Left cardiac atrium (tissue), 4 donors: ENCODE measurements at regions not wholly inside any gene's neighbourhood (a gene's known extent, or its start where the extent isn't known, plus 50 kb on each side); places are given as distances from the start of the nearest gene placed in this dataset.
"Not testable (repeated sequence)": the region's sequence is repeated elsewhere in the genome, so short reads cannot be mapped to it uniquely, and the experiment has no call there.

ENCODE experiments used
- ATAC-seq, 2 donors: fragments of 200-7000 bp; cut with Tn5 transposase; one replicate each; pipeline ENCODE4 v1.9.1; 2020; ENCODE audit warnings: mild to moderate bottlenecking in 2 of 2, moderate library complexity in 2 of 2
- DNase-seq: peaks from one replicate; pipeline ENCODE4 v3.0.0-alpha.2; 2020
- intact Hi-C, 2 donors: fragments of 100-400 bp; cut with DNase I; formaldehyde crosslinking; loops; one replicate each; pipeline versions ENCODE4 v1.14.1 to v1.15.1; 2022 to 2023
- donor health status: DM: no; HTN: yes; CAD: no.
- donor health status: DM: no; HTN: yes; CAD: no; lungs with severe emphysema.
- donor health status: DM: yes; HTN: yes; CAD: no.
- donor health status: Dilated cardiomyopathy.

- intact Hi-C loops: no loop called here
- no peak for DNase-seq
- ATAC-seq: no peak
Observed at GRCh38 chr7:156363751-156364150, 276.8 kb upstream of the RNF32 start.

GRCh38 chr7:156360835-156361234 lies 279.7 kb upstream of the RNF32 start:
- ATAC-seq: no peak
- DNase-seq: no peak
- intact Hi-C loops: no loop called here

- intact Hi-C loops: no loop called here
- DNase-seq (no peak), ATAC-seq (no peak)
Observed at GRCh38 chr7:156356551-156356950, 284.0 kb upstream of the RNF32 start.

- intact Hi-C loops: no loop called here
- DNase-seq (no peak), ATAC-seq (no peak)
Observed at GRCh38 chr7:156353352-156353751, 287.2 kb upstream of the RNF32 start.

- intact Hi-C loops, ATAC-seq, DNase-seq: not testable (repeated sequence)
Observed at GRCh38 chr7:156347703-156348248, 292.8 kb upstream of the RNF32 start.

GRCh38 chr7:156347132-156347531 lies 293.4 kb upstream of the RNF32 start:
- ATAC-seq (no peak), DNase-seq (no peak)
- intact Hi-C loops: no loop called here

GRCh38 chr7:156344595-156344994 lies 296.0 kb upstream of the RNF32 start:
- intact Hi-C loops: no loop called here
- DNase-seq (no peak), ATAC-seq (no peak)

- intact Hi-C loops: no loop called here
- no peak for ATAC-seq
Observed at GRCh38 chr7:156334636-156335035, 305.9 kb upstream of the RNF32 start.

GRCh38 chr7:156327916-156328315 lies 312.7 kb upstream of the RNF32 start:
- intact Hi-C loops: no loop called here
- DNase-seq (no peak), ATAC-seq (no peak)

More at GRCh38 chr7:156334636-156335035, 305.9 kb upstream of the RNF32 start:
- DNase-seq: no peak

- ATAC-seq: no peak
- intact Hi-C loops: no loop called here
- DNase-seq: no peak
Observed at GRCh38 chr7:156327474-156327873, 313.1 kb upstream of the RNF32 start.

- no peak for ATAC-seq
- intact Hi-C loops: no loop called here
- no peak for DNase-seq
Observed at GRCh38 chr7:156324201-156324600, 316.4 kb upstream of the RNF32 start.

GRCh38 chr7:156321430-156321829 lies 319.1 kb upstream of the RNF32 start:
- DNase-seq, ATAC-seq, intact Hi-C loops: not testable (repeated sequence)

- no peak for ATAC-seq
- intact Hi-C loops: no loop called here
Observed at GRCh38 chr7:156318926-156319325, 321.6 kb upstream of the RNF32 start.

GRCh38 chr7:156318426-156318825 lies 322.1 kb upstream of the RNF32 start:
- ATAC-seq (no peak), DNase-seq (no peak)
- intact Hi-C loops: no loop called here

More at GRCh38 chr7:156318926-156319325, 321.6 kb upstream of the RNF32 start:
- DNase-seq: no peak

- no peak for DNase-seq
- ATAC-seq: peak in 1 of 2 donors; percentile 76
- intact Hi-C loops: no loop called here
Observed at GRCh38 chr7:156309016-156309620, 331.5 kb upstream of the RNF32 start.

GRCh38 chr7:156307193-156307592 lies 333.4 kb upstream of the RNF32 start:
- DNase-seq (no peak), ATAC-seq (no peak)
- intact Hi-C loops: no loop called here

GRCh38 chr7:156305351-156305750 lies 335.2 kb upstream of the RNF32 start:
- intact Hi-C loops: no loop called here
- ATAC-seq: no peak
- DNase-seq: no peak

- intact Hi-C loops: no loop called here
- ATAC-seq: no peak
- DNase-seq: no peak
Observed at GRCh38 chr7:156282816-156283215, 357.8 kb upstream of the RNF32 start.

GRCh38 chr7:156279635-156280034 lies 360.9 kb upstream of the RNF32 start:
- no peak for ATAC-seq
- no peak for DNase-seq
- intact Hi-C loops: no loop called here

GRCh38 chr7:156275292-156275691 lies 365.3 kb upstream of the RNF32 start:
- ATAC-seq: no peak
- no peak for DNase-seq
- intact Hi-C loops: no loop called here

- ATAC-seq (no peak), DNase-seq (no peak)
- intact Hi-C loops: no loop called here
Observed at GRCh38 chr7:156274557-156274956, 366.0 kb upstream of the RNF32 start.
